DOHH2 (cell line): ENCODE measurements at regions not wholly inside any gene's neighbourhood (a gene's known extent, or its start where the extent isn't known, plus 50 kb on each side); places are given as distances from the start of the nearest gene placed in this dataset.

ENCODE experiments used
- CTCF ChIP-seq: fragments of 200-600 bp; sonication (generic); IDR thresholded peaks from one replicate; pipeline ENCODE4 v1.5.1; 2014; ENCODE audit warnings: antibody characterized with exemption, mild to moderate bottlenecking, low read depth, low read length; ENCODE audit not compliant: poor library complexity, severe bottlenecking
- EZH2phosphoT487 ChIP-seq: fragments of 200-600 bp; sonication (generic); IDR thresholded peaks from 2 replicates; pipeline ENCODE4 v1.6.1; 2017; ENCODE audit warnings: borderline replicate concordance, mild to moderate bottlenecking, antibody characterized with exemption, low read length, moderate library complexity, mixed read lengths

DNA sequence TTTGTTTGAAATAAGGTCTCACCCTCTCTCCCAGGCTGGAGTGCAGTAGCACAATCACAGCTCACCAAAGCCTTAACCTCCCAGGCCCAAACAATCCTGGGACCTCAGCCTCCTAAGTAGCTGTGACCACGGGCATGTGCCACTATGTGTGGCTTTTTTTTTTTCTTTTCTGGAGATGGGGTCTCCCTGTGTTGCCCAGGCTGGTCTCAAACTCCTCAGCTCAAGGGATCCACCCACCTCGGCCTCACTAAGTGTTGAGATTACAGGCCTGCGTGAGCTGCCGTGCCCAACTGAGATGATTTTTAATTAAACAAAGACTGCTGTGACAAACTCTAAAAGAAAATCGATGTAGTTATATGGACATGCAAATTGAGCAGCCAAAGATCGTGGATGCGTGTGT is 768.4 kb upstream of the ADGRL2 start:
- TF ChIP-seq CTCF = no peak
- TF ChIP-seq EZH2phosphoT487 = no peak
